BJ (cell line): ENCODE measurements at regions not wholly inside any gene's neighbourhood (a gene's known extent, or its start where the extent isn't known, plus 50 kb on each side); places are given as distances from the start of the nearest gene placed in this dataset.
"Not testable (repeated sequence)": the region's sequence is repeated elsewhere in the genome, so short reads cannot be mapped to it uniquely, and the experiment has no call there.

Experiments
- CTCF ChIA-PET: fragments of 350-600 bp; formaldehyde crosslinking; extraction: SDS; loops from one replicate; lab custom pipeline; 2021; ENCODE audit warnings: antibody characterized with exemption, inconsistent platforms; lab: Yijun Ruan, JAX
- POLR2A ChIA-PET: fragments of 300-600 bp; sonication (Branson Sonifier 250); formaldehyde crosslinking; extraction: SDS; loops from one replicate; lab custom pipeline; 2021; ENCODE audit warnings: antibody characterized with exemption; lab: Charles Lee
- DNase-seq: peaks from one replicate; pipeline ENCODE4 v3.0.0-alpha.2; 2011; ENCODE audit warnings: low read depth
- H3K27me3 ChIP-seq: 2 replicates; pipeline ENCODE4 v1.6.0; 2011; ENCODE audit warnings: low read length; ENCODE audit not compliant: control insufficient read depth, insufficient read depth
- H3K36me3 ChIP-seq: 2 replicates; pipeline ENCODE4 v1.5.1; 2011; ENCODE audit warnings: low read length; ENCODE audit not compliant: control insufficient read depth, insufficient read depth
- H3K4me3 ChIP-seq: 2 replicates; pipeline ENCODE4 v1.5.1; 2011; ENCODE audit warnings: low read depth, mild to moderate bottlenecking, control low read depth, low read length
- TF ChIP-seq, protein P1 (sequence below): IDR thresholded peaks from 2 replicates; pipeline ENCODE4 v1.5.1; 2011; ENCODE audit warnings: low read depth, mild to moderate bottlenecking, control low read depth, inconsistent platforms, low read length, moderate library complexity; ENCODE audit not compliant: insufficient read depth

DNA sequence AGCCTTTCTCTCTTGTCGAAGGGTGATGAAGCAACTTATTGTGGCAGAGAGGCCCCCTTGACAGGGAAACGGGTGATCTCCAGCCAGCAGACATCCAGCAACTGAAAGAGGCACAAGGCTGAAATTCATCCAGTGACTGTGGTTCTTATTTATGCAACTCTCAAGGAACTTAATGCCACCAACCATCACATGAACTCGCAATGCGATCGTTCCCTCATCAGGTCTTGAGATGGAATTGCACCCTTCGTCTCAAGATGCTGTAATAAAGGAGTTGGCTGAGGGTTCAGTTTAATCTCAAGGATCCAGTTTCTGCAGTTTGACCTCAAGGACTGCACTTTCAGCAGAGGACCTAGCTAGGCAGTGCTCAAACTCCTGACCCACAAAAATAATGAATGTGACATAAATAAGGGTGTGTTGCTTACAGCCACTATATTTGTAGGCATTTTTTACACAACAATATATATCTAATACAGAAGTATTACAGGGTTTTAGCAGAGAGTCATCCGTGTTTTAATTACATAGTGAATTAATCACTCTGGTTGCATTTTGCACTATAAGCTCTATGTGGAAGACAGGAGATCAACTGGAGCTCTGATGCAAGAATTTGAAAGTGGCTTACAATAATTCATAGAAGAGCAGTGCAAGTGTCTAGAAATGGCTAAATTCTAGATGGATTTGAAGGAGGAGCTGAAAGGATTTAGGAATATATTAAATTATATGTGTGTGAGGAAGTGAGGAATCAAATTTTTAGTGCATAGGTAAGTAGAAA, 957.8 kb upstream of the CTNND2 start:
- TF ChIP-seq, protein P1, sequence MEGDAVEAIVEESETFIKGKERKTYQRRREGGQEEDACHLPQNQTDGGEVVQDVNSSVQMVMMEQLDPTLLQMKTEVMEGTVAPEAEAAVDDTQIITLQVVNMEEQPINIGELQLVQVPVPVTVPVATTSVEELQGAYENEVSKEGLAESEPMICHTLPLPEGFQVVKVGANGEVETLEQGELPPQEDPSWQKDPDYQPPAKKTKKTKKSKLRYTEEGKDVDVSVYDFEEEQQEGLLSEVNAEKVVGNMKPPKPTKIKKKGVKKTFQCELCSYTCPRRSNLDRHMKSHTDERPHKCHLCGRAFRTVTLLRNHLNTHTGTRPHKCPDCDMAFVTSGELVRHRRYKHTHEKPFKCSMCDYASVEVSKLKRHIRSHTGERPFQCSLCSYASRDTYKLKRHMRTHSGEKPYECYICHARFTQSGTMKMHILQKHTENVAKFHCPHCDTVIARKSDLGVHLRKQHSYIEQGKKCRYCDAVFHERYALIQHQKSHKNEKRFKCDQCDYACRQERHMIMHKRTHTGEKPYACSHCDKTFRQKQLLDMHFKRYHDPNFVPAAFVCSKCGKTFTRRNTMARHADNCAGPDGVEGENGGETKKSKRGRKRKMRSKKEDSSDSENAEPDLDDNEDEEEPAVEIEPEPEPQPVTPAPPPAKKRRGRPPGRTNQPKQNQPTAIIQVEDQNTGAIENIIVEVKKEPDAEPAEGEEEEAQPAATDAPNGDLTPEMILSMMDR, result no peak
- ChIA-PET CTCF (no interaction called here), POLR2A (no interaction called here)
- DNase-seq, result no peak
- Histone ChIP-seq H3K27me3 (no peaks in the 10 kb centered on the region), H3K36me3 (no peaks in the 10 kb centered on the region), H3K4me3 (no peak overlapping the region)

DNA sequence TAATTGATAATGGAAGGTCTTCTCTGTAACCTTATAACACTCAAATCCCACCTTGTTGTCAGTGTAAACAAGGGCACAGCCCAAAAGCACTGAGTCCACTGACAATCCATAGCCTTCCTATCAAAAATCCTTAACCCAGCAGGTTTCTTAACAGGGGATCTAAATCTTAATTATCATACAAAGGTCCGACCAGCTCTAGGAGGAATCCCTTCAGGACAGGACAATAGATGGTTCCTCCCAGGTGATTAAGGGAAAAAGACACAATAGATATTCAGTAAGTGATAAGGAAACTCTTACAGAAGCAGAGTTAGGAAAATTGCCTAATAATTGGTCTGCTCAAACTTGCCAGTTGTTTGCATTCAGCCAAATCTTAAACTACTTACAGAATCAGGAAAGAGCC, 951.9 kb upstream of the CTNND2 start:
- CTCF ChIA-PET, H3K27me3 ChIP-seq, H3K36me3 ChIP-seq, POLR2A ChIA-PET, H3K4me3 ChIP-seq, DNase-seq: not testable (repeated sequence)

DNA sequence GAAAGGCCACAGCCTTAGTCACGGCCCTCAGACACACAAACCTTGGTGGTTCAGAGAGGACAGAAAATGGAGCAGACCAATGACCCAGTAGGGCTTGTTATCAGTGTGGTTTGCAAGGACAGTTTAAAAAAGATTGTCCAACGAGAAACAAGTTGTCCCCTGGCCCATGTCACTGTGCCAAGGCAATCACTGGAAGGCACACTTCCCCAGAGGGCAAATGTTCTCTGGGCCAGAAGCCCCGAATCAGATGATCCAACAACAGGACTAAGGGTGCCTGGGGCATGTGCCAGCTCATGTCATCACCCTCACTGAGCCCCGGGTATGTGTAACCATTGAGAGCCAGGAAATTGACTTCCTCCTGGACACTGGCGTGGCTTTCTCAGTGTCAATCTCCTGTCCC, 950.1 kb upstream of the CTNND2 start:
- ChIA-PET CTCF (no interaction called here), POLR2A (no interaction called here)
- Histone ChIP-seq H3K27me3 (no peaks in the 10 kb centered on the region), H3K4me3 (no peak overlapping the region), H3K36me3 (no peaks in the 10 kb centered on the region)
- DNase-seq, result no peak
- TF ChIP-seq, protein P1, result no peak

DNA sequence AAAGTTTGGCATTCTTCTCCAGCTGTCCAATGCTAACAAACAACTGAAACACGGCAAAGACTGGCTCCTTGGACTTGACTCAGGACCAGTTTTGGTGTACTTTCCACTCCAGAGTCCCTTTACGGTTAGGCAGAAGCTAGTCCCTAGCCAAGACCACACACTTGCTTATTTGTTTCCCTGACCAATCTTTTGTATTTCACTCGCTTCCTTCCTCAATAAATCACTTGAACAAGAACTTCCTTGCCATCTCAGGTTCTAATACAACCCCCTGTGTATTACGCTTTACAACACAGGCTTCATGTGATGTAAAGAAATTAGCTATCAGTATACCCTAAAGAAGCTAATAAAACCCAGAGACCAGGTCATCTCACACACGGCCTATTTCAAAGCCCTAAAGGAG, 947.5 kb upstream of the CTNND2 start:
- DNase-seq, result no peak
- POLR2A ChIA-PET, result no interaction called here
- TF ChIP-seq, protein P1, result no peak
- Histone ChIP-seq H3K36me3 (no peaks in the 10 kb centered on the region), H3K27me3 (no peaks in the 10 kb centered on the region), H3K4me3 (no peak overlapping the region)
- CTCF ChIA-PET, result no interaction called here

DNA sequence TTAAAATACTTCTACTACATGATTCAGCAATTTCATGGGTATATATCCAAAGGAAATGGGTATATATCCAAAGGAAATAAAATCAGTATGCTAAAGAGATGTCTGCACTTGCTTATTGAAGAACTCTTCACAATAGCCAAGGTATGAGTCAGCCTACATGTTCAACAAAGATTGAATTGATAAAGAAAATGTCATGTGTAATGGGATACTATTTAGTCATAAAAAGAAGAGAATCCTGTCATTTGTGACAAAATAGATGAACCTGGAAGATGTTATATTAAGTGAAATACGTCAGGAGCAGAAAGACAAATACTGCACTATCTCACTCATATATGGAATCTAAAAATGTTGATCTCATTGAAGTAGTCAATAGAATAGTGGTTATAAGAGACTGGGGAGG, 944.5 kb upstream of the CTNND2 start:
- H3K36me3 ChIP-seq, result no peaks in the 10 kb centered on the region
- no peak overlapping the region for H3K4me3 ChIP-seq
- ChIA-PET CTCF (no interaction called here), POLR2A (no interaction called here)
- TF ChIP-seq, protein P1, result no peak
- no peak for DNase-seq
- no peaks in the 10 kb centered on the region for H3K27me3 ChIP-seq
